Activated CD8-positive, alpha-beta memory T cell treated with anti-CD3 and anti-CD28 coated beads, Interleukin-2, amount 50 U/mL, for 4 hours (primary cell): ENCODE measurements at regions not wholly inside any gene's neighbourhood (a gene's known extent, or its start where the extent isn't known, plus 50 kb on each side); places are given as distances from the start of the nearest gene placed in this dataset.
"Not testable (repeated sequence)": the region's sequence is repeated elsewhere in the genome, so short reads cannot be mapped to it uniquely, and the experiment has no call there.

Experiments used
- DNase-seq: peaks from one replicate; pipeline ENCODE4 v3.0.0-alpha.2; 2020

- no peak for DNase-seq
These were observed 361.2 kb upstream of the ERCC4 start for GRCh38 chr16:13558752-13559151.

- no peak for DNase-seq
These were observed 360.3 kb upstream of the ERCC4 start for GRCh38 chr16:13559624-13560023.

GRCh38 chr16:13560151-13560550 lies 359.8 kb upstream of the ERCC4 start:
- DNase-seq, result no peak

- no peak for DNase-seq
These were observed 358.5 kb upstream of the ERCC4 start for GRCh38 chr16:13561291-13562070.

GRCh38 chr16:13568803-13569202 lies 351.2 kb upstream of the ERCC4 start:
- DNase-seq, result no peak

GRCh38 chr16:13569986-13570385 lies 350.0 kb upstream of the ERCC4 start:
- no peak for DNase-seq

GRCh38 chr16:13571036-13571435 lies 348.9 kb upstream of the ERCC4 start:
- DNase-seq, result no peak

- DNase-seq, result no peak
These were observed 346.1 kb upstream of the ERCC4 start for GRCh38 chr16:13573903-13574302.

GRCh38 chr16:13586051-13586450 lies 333.9 kb upstream of the ERCC4 start:
- no peak for DNase-seq

GRCh38 chr16:13587181-13587580 lies 332.8 kb upstream of the ERCC4 start:
- no peak for DNase-seq

- DNase-seq, result no peak
These were observed 325.1 kb upstream of the ERCC4 start for GRCh38 chr16:13594823-13595222.

- no peak for DNase-seq
These were observed 313.1 kb upstream of the ERCC4 start for GRCh38 chr16:13606804-13607203.

GRCh38 chr16:13607289-13607688 lies 312.7 kb upstream of the ERCC4 start:
- DNase-seq, result no peak

GRCh38 chr16:13611596-13611995 lies 308.4 kb upstream of the ERCC4 start:
- no peak for DNase-seq

GRCh38 chr16:13612623-13613022 lies 307.3 kb upstream of the ERCC4 start:
- DNase-seq, result no peak

- DNase-seq, result no peak
These were observed 306.8 kb upstream of the ERCC4 start for GRCh38 chr16:13613165-13613564.

GRCh38 chr16:13621639-13622038 lies 298.3 kb upstream of the ERCC4 start:
- no peak for DNase-seq

GRCh38 chr16:13628156-13628555 lies 291.8 kb upstream of the ERCC4 start:
- DNase-seq, result no peak

GRCh38 chr16:13629704-13630103 lies 290.2 kb upstream of the ERCC4 start:
- no peak for DNase-seq

- DNase-seq, result no peak
These were observed 289.6 kb upstream of the ERCC4 start for GRCh38 chr16:13630374-13630773.

GRCh38 chr16:13631213-13631767 lies 288.7 kb upstream of the ERCC4 start:
- no peak for DNase-seq

- DNase-seq, result no peak
These were observed 288.0 kb upstream of the ERCC4 start for GRCh38 chr16:13631916-13632315.

- DNase-seq, result not testable (repeated sequence)
These were observed 287.4 kb upstream of the ERCC4 start for GRCh38 chr16:13632504-13632903.

GRCh38 chr16:13633391-13633861 lies 286.5 kb upstream of the ERCC4 start:
- DNase-seq, result no peak

- DNase-seq, result no peak
These were observed 285.7 kb upstream of the ERCC4 start for GRCh38 chr16:13634253-13634652.
